GM19452 (cell line): ENCODE measurements at regions not wholly inside any gene's neighbourhood (a gene's known extent, or its start where the extent isn't known, plus 50 kb on each side); places are given as distances from the start of the nearest gene placed in this dataset.
"Not testable (repeated sequence)": the region's sequence is repeated elsewhere in the genome, so short reads cannot be mapped to it uniquely, and the experiment has no call there.

ENCODE experiments used
- ATAC-seq: cut with Tn5 transposase; IDR thresholded peaks from one replicate; pipeline ENCODE4 v1.9.1; 2021; ENCODE audit not compliant: unreplicated experiment

DNA sequence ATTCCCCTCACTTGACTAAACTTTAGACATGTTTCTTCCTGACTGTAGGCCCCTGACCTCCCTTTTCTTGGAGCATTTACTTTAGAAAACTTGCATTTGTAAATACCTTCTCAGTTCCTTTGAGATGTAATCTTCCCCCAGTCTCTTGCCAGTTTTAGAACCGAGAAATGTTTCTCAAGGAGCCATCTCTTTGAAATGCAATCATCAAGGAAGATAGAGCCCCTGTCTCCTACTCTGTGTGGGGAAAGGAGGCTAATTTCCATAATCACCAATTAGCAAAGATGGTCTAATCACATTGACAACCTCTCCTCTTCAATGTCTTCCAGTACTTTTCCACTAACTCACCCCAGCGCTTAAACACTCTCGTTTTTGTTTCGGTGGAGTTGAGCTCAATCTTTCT, 70.0 kb upstream of the SMIM30 start:
- no peak for ATAC-seq

DNA sequence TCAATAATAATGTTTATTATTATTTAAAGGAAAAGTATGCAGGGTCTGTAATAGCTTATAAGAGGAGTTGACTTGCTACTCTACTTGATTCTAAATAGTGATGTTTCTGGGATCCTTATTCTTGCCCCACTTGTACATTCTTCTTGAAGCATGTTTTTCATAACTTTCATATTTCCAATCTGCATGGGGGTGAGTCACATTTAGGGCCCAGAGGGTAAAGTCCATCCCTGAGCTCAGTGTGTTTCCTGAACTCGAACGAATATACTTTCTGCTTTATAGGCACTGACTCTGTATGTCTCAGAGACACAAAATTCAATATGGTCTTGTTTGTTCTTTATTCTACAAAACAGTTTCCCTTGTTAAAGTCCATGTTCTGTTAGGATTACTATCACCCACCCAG, 61.0 kb upstream of the SMIM30 start:
- ATAC-seq, result no peak

DNA sequence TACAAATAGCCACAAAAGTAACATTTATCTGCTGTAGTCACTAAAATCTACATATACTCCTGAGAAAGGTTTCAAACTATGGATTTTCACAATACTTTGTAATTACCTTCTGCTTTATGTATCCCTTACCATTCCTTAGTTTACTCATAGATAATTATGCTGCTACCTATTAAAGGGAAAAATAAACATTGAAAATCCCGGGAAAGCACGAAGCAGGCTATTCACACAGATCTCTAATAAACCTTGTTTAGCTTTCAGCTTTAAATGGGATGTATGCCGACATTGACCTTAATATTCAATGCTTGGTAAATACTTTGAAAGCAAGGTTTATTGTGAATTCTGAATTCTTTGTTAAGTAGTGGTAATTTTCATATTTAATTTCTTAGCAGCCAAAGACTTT, 58.5 kb upstream of the SMIM30 start:
- ATAC-seq, result no peak

DNA sequence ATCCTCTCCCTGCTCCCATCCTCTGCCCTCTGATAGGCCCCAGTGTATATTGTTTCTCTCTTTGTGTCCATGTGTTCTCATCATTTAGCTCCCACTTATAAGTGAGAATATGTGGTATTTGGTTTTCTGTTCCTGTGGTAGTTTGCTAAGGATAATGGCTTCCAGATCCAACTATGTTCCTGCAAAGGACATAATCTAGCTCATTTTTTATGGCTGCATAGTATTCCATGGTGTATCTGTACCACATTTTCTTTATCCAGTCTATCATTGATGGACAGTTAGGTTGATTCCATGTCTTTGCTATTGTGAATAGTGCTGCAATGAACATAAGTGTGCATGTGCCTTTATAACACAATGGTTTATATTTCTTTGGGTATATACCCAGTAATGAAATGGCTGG, 57.8 kb upstream of the SMIM30 start:
- not testable (repeated sequence) for ATAC-seq

DNA sequence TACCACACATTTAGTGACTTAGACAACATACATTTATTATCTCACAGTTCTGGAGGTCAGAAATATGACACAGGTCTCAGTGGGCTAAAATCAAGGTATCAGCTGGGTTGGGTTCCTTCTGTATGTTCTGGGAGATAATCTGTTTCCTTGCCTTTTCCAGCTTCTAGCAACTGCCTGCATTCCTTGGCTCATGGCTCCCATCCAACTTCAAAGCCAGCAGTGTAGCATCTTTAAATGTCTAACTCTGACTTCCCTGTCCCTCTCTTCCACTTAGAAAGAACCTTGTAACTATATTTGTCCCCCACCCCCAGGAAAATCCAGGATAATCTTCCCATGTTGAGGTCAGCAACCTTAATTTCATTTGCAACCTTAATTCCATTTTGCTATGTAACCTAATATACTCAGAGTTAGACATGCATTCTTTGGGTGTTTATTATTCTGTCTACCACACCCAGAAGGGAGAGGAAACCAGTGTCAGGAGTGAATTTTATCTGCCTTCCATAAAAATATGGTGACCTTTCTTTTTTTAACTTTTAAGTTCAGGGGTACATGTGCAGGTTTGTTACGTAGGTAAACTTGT, 57.3 kb upstream of the SMIM30 start:
- no peak for ATAC-seq

DNA sequence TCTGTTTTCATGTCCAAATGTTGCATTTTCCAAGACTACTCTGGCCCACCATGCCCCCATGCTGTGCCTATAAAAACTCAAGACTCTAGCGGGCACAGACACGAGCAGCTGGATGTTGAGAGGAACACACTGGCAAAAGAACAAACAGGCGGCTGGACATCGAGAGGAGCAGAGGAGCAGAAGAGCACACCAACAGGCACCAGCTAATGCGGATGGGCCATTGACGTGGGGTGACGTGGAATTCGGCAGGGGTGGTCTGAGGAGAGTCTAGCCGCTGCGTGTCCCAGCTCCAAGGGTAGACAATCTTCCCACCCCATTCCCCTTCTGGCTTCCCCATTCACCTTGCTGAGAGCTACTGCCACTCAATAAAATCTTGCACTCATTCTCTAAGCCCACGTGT, 54.4 kb upstream of the SMIM30 start:
- ATAC-seq, result no peak

DNA sequence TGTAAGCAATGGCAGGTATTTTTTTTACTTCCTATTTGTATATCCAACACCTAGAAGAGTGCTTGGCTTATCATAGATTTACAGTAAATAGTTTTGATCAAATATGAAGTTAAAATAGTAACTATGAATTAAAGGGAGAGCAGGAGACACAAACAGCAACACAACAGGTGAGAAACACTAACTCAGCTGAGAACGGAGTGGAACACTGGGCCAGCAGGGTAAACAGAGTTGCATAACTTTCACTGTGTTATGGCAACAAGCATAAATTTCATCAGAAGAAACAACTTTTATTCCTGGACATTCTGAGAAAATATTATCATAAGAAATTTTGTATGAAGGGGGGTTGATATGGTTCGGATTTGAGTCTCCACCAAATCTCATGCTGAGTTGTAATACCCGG, 52.2 kb upstream of the SMIM30 start:
- ATAC-seq, result no peak
